PFSK-1 (cell line): ENCODE measurements at regions not wholly inside any gene's neighbourhood (a gene's known extent, or its start where the extent isn't known, plus 50 kb on each side); places are given as distances from the start of the nearest gene placed in this dataset.

Source experiments
- POLR2AphosphoS5 ChIP-seq: IDR thresholded peaks from 2 replicates; pipeline ENCODE4 v1.6.1; 2012; ENCODE audit warnings: low read depth, mild to moderate bottlenecking, control low read depth, low read length, moderate library complexity
- SIN3A ChIP-seq: IDR thresholded peaks from 2 replicates; pipeline ENCODE4 v1.6.1; 2012; ENCODE audit warnings: mild to moderate bottlenecking, low read length, moderate library complexity, borderline replicate concordance; ENCODE audit not compliant: insufficient read depth
- TAF1 ChIP-seq: IDR thresholded peaks from 2 replicates; pipeline ENCODE4 v1.6.1; 2012; ENCODE audit warnings: low read length, control low read depth, borderline replicate concordance; ENCODE audit not compliant: insufficient read depth
- TF ChIP-seq, protein P1 (sequence below), 2 experiments: IDR thresholded peaks; 2 replicates each; pipeline versions ENCODE4 v1.6.1 to v1.8.0; 2011 to 2012; ENCODE audit warnings: low read depth in 2 of 2, low read length in 2 of 2, control low read depth in 1 of 2, inconsistent platforms in 1 of 2, mild to moderate bottlenecking in 1 of 2, moderate library complexity in 1 of 2; ENCODE audit not compliant: insufficient read depth in 1 of 2

DNA sequence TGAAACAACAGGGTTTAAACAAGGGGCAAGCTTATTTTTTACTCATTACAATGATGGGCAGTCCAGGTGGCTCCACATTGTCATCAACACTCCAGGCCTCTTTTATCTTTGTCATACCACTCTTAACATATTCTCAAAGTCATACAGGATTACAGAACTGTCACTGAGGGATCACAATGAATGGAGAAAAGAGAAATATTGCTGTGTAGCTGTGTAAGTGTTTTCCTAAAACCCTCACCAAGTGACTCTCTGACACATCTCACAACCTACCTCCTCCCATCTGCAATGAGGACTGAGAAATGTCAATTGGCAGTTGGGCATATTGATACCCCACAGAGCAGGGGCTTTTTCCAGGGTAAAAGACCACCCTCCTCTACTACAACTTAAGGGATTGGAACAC lies 562.1 kb downstream of the TBC1D4 start:
- TF ChIP-seq SIN3A = no peak
- TF ChIP-seq, protein P1, sequence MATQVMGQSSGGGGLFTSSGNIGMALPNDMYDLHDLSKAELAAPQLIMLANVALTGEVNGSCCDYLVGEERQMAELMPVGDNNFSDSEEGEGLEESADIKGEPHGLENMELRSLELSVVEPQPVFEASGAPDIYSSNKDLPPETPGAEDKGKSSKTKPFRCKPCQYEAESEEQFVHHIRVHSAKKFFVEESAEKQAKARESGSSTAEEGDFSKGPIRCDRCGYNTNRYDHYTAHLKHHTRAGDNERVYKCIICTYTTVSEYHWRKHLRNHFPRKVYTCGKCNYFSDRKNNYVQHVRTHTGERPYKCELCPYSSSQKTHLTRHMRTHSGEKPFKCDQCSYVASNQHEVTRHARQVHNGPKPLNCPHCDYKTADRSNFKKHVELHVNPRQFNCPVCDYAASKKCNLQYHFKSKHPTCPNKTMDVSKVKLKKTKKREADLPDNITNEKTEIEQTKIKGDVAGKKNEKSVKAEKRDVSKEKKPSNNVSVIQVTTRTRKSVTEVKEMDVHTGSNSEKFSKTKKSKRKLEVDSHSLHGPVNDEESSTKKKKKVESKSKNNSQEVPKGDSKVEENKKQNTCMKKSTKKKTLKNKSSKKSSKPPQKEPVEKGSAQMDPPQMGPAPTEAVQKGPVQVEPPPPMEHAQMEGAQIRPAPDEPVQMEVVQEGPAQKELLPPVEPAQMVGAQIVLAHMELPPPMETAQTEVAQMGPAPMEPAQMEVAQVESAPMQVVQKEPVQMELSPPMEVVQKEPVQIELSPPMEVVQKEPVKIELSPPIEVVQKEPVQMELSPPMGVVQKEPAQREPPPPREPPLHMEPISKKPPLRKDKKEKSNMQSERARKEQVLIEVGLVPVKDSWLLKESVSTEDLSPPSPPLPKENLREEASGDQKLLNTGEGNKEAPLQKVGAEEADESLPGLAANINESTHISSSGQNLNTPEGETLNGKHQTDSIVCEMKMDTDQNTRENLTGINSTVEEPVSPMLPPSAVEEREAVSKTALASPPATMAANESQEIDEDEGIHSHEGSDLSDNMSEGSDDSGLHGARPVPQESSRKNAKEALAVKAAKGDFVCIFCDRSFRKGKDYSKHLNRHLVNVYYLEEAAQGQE (IDR thresholded peaks at IDR 0.05; ENCODE audit: insufficient read depth in 1 of 2, low read depth in 2 of 2, low read length in 2 of 2) = no peak
- no peak for TF ChIP-seq TAF1
- no peak for TF ChIP-seq POLR2AphosphoS5
